ENCODE measurements at regions not wholly inside any gene's neighbourhood (a gene's known extent, or its start where the extent isn't known, plus 50 kb on each side); places are given as distances from the start of the nearest gene placed in this dataset.

DNA sequence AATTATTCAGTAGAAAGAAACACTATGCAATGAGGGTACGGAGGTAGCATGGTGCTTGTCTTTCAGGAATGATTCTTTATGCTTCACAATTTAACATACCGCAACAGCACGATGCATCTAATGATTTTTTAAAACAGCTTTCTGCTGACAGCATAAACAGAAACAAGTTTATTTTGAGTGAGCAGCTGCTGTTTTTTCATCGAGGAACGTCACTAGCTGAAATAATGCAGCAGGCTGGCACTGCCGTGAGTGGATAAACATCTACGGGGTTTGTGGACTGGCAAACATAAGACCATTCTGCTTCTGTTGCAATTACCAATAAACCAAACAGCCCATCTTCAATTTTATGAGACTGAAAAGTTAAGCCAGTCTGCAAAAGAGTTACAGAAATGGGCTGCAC, 871.8 kb downstream of the RPS29 start:
- no peak overlapping the region for H3K4me3 ChIP-seq (replicated peaks in 1 of 3; ENCODE audit: low read depth in 2 of 3, low read length in 3 of 3)
- H3K36me3 ChIP-seq (replicated peaks in 1 of 2; ENCODE audit: control insufficient read depth in 1 of 2, insufficient read depth in 2 of 2, low read length in 2 of 2), result no peaks in the 10 kb centered on the region
- no peak overlapping the region for H3K9ac ChIP-seq (ENCODE audit: insufficient read depth, low read length, poor library complexity, severe bottlenecking)
- H3K27ac ChIP-seq (ENCODE audit: low read depth in 1 of 2, low read length in 2 of 2), result no peak overlapping the region
- no peaks in the 10 kb centered on the region for H3K4me1 ChIP-seq (ENCODE audit: control insufficient read depth in 1 of 2, insufficient read depth in 2 of 2, low read length in 2 of 2)
- Mint-ChIP-seq H3K4me3 (no peak overlapping the region), H3K9me3 (peaks cover 0 to 5% (median 0%) of the 10 kb centered on the region in 7 donors), H3K27ac (no peak overlapping the region), H3K36me3 (no peaks in the 10 kb centered on the region), H3K4me1 (no peaks in the 10 kb centered on the region), H3K27me3 (ENCODE audit: low read depth in 3 of 3) (peaks cover 0 to 2% (median 0%) of the 10 kb centered on the region in 3 donors)
- WGBS (ENCODE audit: insufficient coverage), result 97% methylated on average over 4 of the region's 7 CpGs
- H3K9me3 ChIP-seq (replicated peaks in 1 of 2; ENCODE audit: control insufficient read depth in 1 of 2, insufficient read depth in 1 of 2, low read length in 2 of 2), result no peaks in the 10 kb centered on the region
- TF ChIP-seq, protein P1, sequence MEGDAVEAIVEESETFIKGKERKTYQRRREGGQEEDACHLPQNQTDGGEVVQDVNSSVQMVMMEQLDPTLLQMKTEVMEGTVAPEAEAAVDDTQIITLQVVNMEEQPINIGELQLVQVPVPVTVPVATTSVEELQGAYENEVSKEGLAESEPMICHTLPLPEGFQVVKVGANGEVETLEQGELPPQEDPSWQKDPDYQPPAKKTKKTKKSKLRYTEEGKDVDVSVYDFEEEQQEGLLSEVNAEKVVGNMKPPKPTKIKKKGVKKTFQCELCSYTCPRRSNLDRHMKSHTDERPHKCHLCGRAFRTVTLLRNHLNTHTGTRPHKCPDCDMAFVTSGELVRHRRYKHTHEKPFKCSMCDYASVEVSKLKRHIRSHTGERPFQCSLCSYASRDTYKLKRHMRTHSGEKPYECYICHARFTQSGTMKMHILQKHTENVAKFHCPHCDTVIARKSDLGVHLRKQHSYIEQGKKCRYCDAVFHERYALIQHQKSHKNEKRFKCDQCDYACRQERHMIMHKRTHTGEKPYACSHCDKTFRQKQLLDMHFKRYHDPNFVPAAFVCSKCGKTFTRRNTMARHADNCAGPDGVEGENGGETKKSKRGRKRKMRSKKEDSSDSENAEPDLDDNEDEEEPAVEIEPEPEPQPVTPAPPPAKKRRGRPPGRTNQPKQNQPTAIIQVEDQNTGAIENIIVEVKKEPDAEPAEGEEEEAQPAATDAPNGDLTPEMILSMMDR (IDR thresholded peaks at IDR 0.05), result no peak
- H2AFZ ChIP-seq (ENCODE audit: insufficient read depth, low read depth, low read length, poor library complexity, severe bottlenecking), result no peak overlapping the region
- H3K4me2 ChIP-seq (replicated peaks; ENCODE audit: extremely low read depth, low read length, poor library complexity, severe bottlenecking), result no peak overlapping the region
- no peak for DNase-seq
- H3K79me2 ChIP-seq (ENCODE audit: insufficient read depth, low read length), result no peaks in the 10 kb centered on the region
- no peaks in the 10 kb centered on the region for H3K27me3 ChIP-seq (ENCODE audit: control insufficient read depth in 2 of 2, insufficient read depth in 2 of 2, low read length in 2 of 2)
- intact Hi-C loops (cut with micrococcal nuclease), result no loop called here
- H4K20me1 ChIP-seq (ENCODE audit: insufficient read depth, low read length), result no peaks in the 10 kb centered on the region

DNA sequence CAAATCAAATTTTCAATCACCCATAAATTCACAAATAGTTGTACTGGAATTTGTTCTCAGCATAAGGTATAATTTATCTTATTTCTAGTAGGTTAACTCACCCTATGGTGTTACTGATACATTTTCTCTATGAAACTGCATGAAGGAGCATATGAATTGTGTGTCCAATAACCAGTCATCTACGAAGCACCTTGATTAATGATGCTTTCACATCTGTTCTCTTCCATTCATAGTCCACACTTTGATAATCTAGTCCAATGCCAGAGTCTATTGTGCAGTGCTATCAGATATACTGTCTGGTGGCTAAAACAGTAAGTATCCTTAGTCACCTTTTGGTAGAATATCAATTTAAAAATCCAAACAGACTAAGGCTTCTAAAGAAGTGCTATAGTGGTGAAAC, 876.0 kb downstream of the RPS29 start:
- intact Hi-C loops (cut with micrococcal nuclease), result no loop called here
- H3K9me3 Mint-ChIP-seq, result peaks cover 0 to 7% (median 0%) of the 10 kb centered on the region in 7 donors
- H3K27me3 Mint-ChIP-seq (ENCODE audit: low read depth in 3 of 3), result peaks cover 0 to 2% (median 0%) of the 10 kb centered on the region in 3 donors
- no peaks in the 10 kb centered on the region for H4K20me1 ChIP-seq (ENCODE audit: insufficient read depth, low read length)
- no peak overlapping the region for H2AFZ ChIP-seq (ENCODE audit: insufficient read depth, low read depth, low read length, poor library complexity, severe bottlenecking)
- no CpG with 5 or more reads among the region's 1 CpG for WGBS (ENCODE audit: insufficient coverage)
- no peak overlapping the region for H3K27ac Mint-ChIP-seq
- H3K36me3 Mint-ChIP-seq, result no peaks in the 10 kb centered on the region
- no peaks in the 10 kb centered on the region for H3K79me2 ChIP-seq (ENCODE audit: insufficient read depth, low read length)
- no peak overlapping the region for H3K9ac ChIP-seq (ENCODE audit: insufficient read depth, low read length, poor library complexity, severe bottlenecking)
- no peaks in the 10 kb centered on the region for H3K4me1 Mint-ChIP-seq
- no peaks in the 10 kb centered on the region for H3K27me3 ChIP-seq (ENCODE audit: control insufficient read depth in 2 of 2, insufficient read depth in 2 of 2, low read length in 2 of 2)
- H3K4me1 ChIP-seq (ENCODE audit: control insufficient read depth in 1 of 2, insufficient read depth in 2 of 2, low read length in 2 of 2), result no peaks in the 10 kb centered on the region
- no peak overlapping the region for H3K27ac ChIP-seq (ENCODE audit: low read depth in 1 of 2, low read length in 2 of 2)
- no peaks in the 10 kb centered on the region for H3K36me3 ChIP-seq (replicated peaks in 1 of 2; ENCODE audit: control insufficient read depth in 1 of 2, insufficient read depth in 2 of 2, low read length in 2 of 2)
- TF ChIP-seq, protein P1 (IDR thresholded peaks at IDR 0.05), result no peak
- no peaks in the 10 kb centered on the region for H3K9me3 ChIP-seq (replicated peaks in 1 of 2; ENCODE audit: control insufficient read depth in 1 of 2, insufficient read depth in 1 of 2, low read length in 2 of 2)
- H3K4me3 ChIP-seq (replicated peaks in 1 of 3; ENCODE audit: low read depth in 2 of 3, low read length in 3 of 3), result no peak overlapping the region
- no peak overlapping the region for H3K4me2 ChIP-seq (replicated peaks; ENCODE audit: extremely low read depth, low read length, poor library complexity, severe bottlenecking)
- H3K4me3 Mint-ChIP-seq, result no peak overlapping the region
- no peak for DNase-seq
